ENCODE measurements at regions not wholly inside any gene's neighbourhood (a gene's known extent, or its start where the extent isn't known, plus 50 kb on each side); places are given as distances from the start of the nearest gene placed in this dataset.
"Not testable (repeated sequence)": the region's sequence is repeated elsewhere in the genome, so short reads cannot be mapped to it uniquely, and the experiment has no call there.

- DNase-seq (ENCODE audit: low read depth); H3K4me3 ChIP-seq (ENCODE audit: control insufficient read depth, low read depth, low read length): not testable (repeated sequence)
Measured at GRCh38 chr3:195669310-195669709, 51.5 kb upstream of the MUC20 start.

GRCh38 chr3:195668131-195668766 is 52.5 kb upstream of the MUC20 start:
- not testable (repeated sequence) for H3K4me3 ChIP-seq (ENCODE audit: control insufficient read depth, low read depth, low read length); DNase-seq (ENCODE audit: low read depth)

- DNase-seq (ENCODE audit: low read depth); H3K4me3 ChIP-seq (ENCODE audit: control insufficient read depth, low read depth, low read length): not testable (repeated sequence)
Measured at GRCh38 chr3:195665311-195665710, 55.5 kb upstream of the MUC20 start.

- not testable (repeated sequence) for DNase-seq (ENCODE audit: low read depth); H3K4me3 ChIP-seq (ENCODE audit: control insufficient read depth, low read depth, low read length)
Measured at GRCh38 chr3:195664131-195664530, 56.6 kb upstream of the MUC20 start.

GRCh38 chr3:195659136-195659533 is 61.6 kb upstream of the MUC20 start:
- H3K4me3 ChIP-seq (ENCODE audit: control insufficient read depth, low read depth, low read length); DNase-seq (ENCODE audit: low read depth): not testable (repeated sequence)

- H3K4me3 ChIP-seq (ENCODE audit: control insufficient read depth, low read depth, low read length): peak overlapping the region; percentile 22
- DNase-seq (ENCODE audit: low read depth): not testable (repeated sequence)
Measured at GRCh38 chr3:195658381-195659135, 62.2 kb upstream of the MUC20 start.

GRCh38 chr3:195657475-195658372 is 63.1 kb upstream of the MUC20 start:
- H3K4me3 ChIP-seq (ENCODE audit: control insufficient read depth, low read depth, low read length): peak overlapping the region; percentile 49
- peak; percentile 55 for DNase-seq (ENCODE audit: low read depth)

- not testable (repeated sequence) for H3K4me3 ChIP-seq (ENCODE audit: control insufficient read depth, low read depth, low read length); DNase-seq (ENCODE audit: low read depth)
Measured at GRCh38 chr3:195656091-195656490, 64.7 kb upstream of the MUC20 start.

GRCh38 chr3:195654746-195655145 is 66.0 kb upstream of the MUC20 start:
- H3K4me3 ChIP-seq (ENCODE audit: control insufficient read depth, low read depth, low read length); DNase-seq (ENCODE audit: low read depth): not testable (repeated sequence)

- H3K4me3 ChIP-seq (ENCODE audit: control insufficient read depth, low read depth, low read length); DNase-seq (ENCODE audit: low read depth): not testable (repeated sequence)
Measured at GRCh38 chr3:195654138-195654537, 66.6 kb upstream of the MUC20 start.

GRCh38 chr3:195653641-195654040 is 67.1 kb upstream of the MUC20 start:
- peak; percentile 4 for TF ChIP-seq CTCF (conservative IDR thresholded peaks at IDR 0.05; ENCODE audit: control insufficient read depth, insufficient read depth, low read depth, low read length)
- DNase-seq (ENCODE audit: low read depth): peak; percentile 46
- not testable (repeated sequence) for H3K4me3 ChIP-seq (ENCODE audit: control insufficient read depth, low read depth, low read length)

- not testable (repeated sequence) for DNase-seq (ENCODE audit: low read depth); H3K4me3 ChIP-seq (ENCODE audit: control insufficient read depth, low read depth, low read length)
Measured at GRCh38 chr3:195647912-195648702, 64.4 kb upstream of the APOD start.

GRCh38 chr3:195645872-195646271 is 62.1 kb upstream of the APOD start:
- not testable (repeated sequence) for H3K4me3 ChIP-seq (ENCODE audit: control insufficient read depth, low read depth, low read length); DNase-seq (ENCODE audit: low read depth)

GRCh38 chr3:195643245-195643644 is 59.5 kb upstream of the APOD start:
- DNase-seq (ENCODE audit: low read depth); H3K4me3 ChIP-seq (ENCODE audit: control insufficient read depth, low read depth, low read length): not testable (repeated sequence)

- DNase-seq (ENCODE audit: low read depth); H3K4me3 ChIP-seq (ENCODE audit: control insufficient read depth, low read depth, low read length): not testable (repeated sequence)
Measured at GRCh38 chr3:195642311-195642710, 58.6 kb upstream of the APOD start.

GRCh38 chr3:195638456-195638855 is 54.7 kb upstream of the APOD start:
- not testable (repeated sequence) for H3K4me3 ChIP-seq (ENCODE audit: control insufficient read depth, low read depth, low read length); DNase-seq (ENCODE audit: low read depth)

Measured in fibroblast of mammary gland (primary cell).